Liver (tissue), 3 donors: ENCODE measurements at regions not wholly inside any gene's neighbourhood (a gene's known extent, or its start where the extent isn't known, plus 50 kb on each side); places are given as distances from the start of the nearest gene placed in this dataset.

Source experiments
- CTCF ChIP-seq: fragments of 150-350 bp; IDR thresholded peaks from 2 replicates; pipeline ENCODE4 v1.5.1; 2017; ENCODE audit warnings: improper control_type of control experiment, low read depth, low read length; ENCODE audit not compliant: missing input control
- GABPA ChIP-seq, 2 donors: IDR thresholded peaks in 1 of 2; conservative IDR thresholded peaks in 1 of 2; 2 replicates each; pipeline ENCODE4 v1.6.1; 2016; ENCODE audit warnings: antibody characterized with exemption in 2 of 2, mild to moderate bottlenecking in 1 of 2, moderate library complexity in 1 of 2
- JUND ChIP-seq, 2 donors: IDR thresholded peaks; 2 replicates each; pipeline ENCODE4 v1.6.1; 2016; ENCODE audit warnings: antibody characterized with exemption in 2 of 2
- ZBTB33 ChIP-seq: IDR thresholded peaks from 2 replicates; pipeline ENCODE4 v1.6.1; 2016; ENCODE audit warnings: antibody characterized with exemption
- donor health status: healthy.
- donor health status: healthy.

- TF ChIP-seq CTCF (no peak), ZBTB33 (no peak), GABPA (IDR thresholded peaks at IDR 0.05 in 1 of 2, conservative IDR thresholded peaks at IDR 0.05 in 1 of 2) (no peak), JUND (IDR thresholded peaks at IDR 0.05) (no peak)
These were observed 141.6 kb downstream of the EFHB start for GRCh38 chr3:19792388-19792787.
